ENCODE measurements at regions not wholly inside any gene's neighbourhood (a gene's known extent, or its start where the extent isn't known, plus 50 kb on each side); places are given as distances from the start of the nearest gene placed in this dataset.
"Not testable (repeated sequence)": the region's sequence is repeated elsewhere in the genome, so short reads cannot be mapped to it uniquely, and the experiment has no call there.

DNA sequence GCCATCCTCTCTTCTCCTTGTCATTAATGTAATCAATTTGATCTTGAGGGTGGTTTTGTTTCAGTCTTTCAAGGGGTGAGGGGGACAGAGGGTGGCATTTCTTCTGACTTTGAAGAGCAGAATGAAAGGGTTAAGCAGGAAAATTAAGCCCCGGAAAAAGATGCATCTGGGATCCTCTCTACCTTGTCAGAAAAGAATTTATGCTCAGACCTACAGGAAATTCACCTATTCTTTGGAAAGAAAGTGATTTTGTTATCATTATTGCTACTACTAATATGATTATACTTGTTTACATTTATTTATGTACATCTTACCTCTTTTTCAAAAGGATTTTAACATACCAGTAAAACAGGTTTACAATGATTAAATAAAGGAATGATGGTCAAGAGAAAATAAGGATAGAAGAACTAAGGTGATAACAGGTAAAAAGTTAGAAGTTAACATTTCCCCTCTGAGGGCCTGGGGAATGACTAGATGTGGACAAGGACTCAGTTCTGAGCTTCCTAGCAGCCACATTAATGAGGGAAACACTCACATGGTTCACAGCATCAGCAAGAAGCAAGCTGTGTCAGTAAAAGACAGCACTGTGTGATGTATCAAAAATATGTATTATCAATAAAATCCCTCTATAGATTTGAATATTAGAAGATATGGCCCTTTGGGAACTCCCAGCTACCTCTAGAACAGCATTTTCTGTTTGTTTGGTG lies 151.4 kb downstream of the MYCN start:
- no peaks in the 10 kb centered on the region for H3K27me3 Mint-ChIP-seq
- no peaks in the 10 kb centered on the region for H3K9me3 Mint-ChIP-seq
- intact Hi-C loops (cut with micrococcal nuclease), result no loop called here
- no peak overlapping the region for H3K4me3 Mint-ChIP-seq
- no peak overlapping the region for H3K27ac Mint-ChIP-seq
- H3K36me3 Mint-ChIP-seq (ENCODE audit: low read depth), result no peaks in the 10 kb centered on the region
- H3K4me1 Mint-ChIP-seq (ENCODE audit: low read depth), result no peaks in the 10 kb centered on the region

DNA sequence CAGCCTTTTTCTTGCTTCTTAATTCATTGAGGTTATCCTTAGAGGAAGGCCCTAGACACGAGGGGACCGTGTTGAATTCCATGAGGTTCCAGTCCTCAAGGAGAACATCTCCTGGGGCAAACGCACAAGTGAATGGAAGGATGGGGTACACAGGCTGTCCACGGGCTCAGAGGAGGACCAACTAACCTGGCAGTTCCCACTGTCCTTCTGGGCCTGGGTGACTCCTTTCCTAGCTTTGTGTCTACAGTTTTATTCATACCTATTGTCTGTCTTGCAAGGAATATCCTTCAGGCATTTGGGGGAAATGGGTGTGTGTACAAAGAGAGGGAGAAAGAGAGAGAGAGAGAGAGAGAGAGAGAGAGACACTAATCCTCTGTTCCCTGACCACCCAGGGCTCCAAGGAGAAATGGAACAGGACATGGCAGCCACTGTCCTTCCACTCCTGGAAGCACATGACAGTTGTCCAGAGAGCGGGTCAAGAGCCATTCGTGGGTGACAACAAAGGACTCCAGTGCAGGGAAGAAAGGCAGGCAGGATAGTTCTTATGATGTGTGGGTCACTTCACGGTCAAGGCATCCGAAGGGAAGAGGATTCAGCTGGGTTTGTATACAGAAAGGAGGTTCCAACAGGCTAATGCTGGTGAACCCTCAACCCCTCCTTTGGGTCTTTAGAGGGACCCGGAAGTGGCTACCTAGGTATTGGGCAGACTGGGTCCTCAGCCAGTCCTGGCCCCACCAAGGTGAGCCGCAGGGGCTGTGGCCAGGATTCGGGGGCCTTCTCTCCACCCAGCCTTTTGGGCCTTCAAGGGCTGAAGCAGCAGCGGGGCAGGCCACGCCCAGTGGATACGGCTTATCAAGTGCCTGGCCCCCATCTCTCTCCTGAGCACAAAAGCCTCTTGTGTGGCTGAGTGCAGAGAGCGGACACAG lies 150.6 kb downstream of the MYCN start:
- Mint-ChIP-seq H3K36me3 (ENCODE audit: low read depth) (no peaks in the 10 kb centered on the region), H3K9me3 (no peaks in the 10 kb centered on the region), H3K27ac (no peak overlapping the region), H3K4me3 (no peak overlapping the region), H3K4me1 (ENCODE audit: low read depth) (no peaks in the 10 kb centered on the region), H3K27me3 (no peaks in the 10 kb centered on the region)
- intact Hi-C loops (cut with micrococcal nuclease), result no loop called here

DNA sequence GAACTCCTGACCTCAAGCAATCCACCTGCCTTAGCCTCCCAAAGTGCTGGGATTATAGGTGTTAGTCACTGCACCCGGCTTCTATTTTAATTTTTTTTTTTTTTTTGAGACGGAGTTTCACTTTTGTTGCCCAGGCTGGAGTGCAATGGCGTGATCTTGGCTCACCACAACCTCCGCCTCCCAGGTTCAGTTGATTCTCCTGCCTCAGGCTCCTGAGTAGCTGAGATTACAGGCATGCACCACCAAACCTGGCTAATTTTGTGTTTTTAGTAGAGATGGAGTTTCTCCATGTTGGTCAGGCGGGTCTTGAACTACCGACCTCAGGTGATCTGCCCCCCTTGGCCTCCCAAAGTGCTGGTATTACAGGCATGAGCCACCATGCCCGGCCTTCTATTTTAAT lies 149.1 kb downstream of the MYCN start:
- H3K4me3 Mint-ChIP-seq; intact Hi-C loops (cut with micrococcal nuclease); H3K27me3 Mint-ChIP-seq; H3K36me3 Mint-ChIP-seq (ENCODE audit: low read depth); H3K4me1 Mint-ChIP-seq (ENCODE audit: low read depth); H3K27ac Mint-ChIP-seq; H3K9me3 Mint-ChIP-seq: not testable (repeated sequence)

DNA sequence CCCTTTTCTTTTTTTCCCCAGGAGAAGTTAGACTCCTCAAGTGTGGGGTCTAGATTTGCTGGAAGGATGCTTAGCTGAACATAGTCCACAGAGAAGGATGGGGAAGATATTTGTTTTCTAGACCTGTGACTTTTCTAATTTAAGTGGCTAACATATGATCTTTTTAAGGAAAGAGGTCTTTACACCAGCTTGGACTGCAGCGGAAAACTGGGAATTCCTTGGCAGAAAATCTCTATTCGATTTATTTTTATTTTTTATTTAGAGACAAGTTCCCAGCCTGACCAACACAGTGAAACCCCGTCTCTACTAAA lies 148.4 kb downstream of the MYCN start:
- Mint-ChIP-seq H3K27ac (no peak overlapping the region), H3K36me3 (ENCODE audit: low read depth) (no peaks in the 10 kb centered on the region), H3K9me3 (no peaks in the 10 kb centered on the region), H3K4me1 (ENCODE audit: low read depth) (no peaks in the 10 kb centered on the region), H3K27me3 (peaks cover 2% of the 10 kb centered on the region), H3K4me3 (no peak overlapping the region)
- intact Hi-C loops (cut with micrococcal nuclease), result no loop called here

DNA sequence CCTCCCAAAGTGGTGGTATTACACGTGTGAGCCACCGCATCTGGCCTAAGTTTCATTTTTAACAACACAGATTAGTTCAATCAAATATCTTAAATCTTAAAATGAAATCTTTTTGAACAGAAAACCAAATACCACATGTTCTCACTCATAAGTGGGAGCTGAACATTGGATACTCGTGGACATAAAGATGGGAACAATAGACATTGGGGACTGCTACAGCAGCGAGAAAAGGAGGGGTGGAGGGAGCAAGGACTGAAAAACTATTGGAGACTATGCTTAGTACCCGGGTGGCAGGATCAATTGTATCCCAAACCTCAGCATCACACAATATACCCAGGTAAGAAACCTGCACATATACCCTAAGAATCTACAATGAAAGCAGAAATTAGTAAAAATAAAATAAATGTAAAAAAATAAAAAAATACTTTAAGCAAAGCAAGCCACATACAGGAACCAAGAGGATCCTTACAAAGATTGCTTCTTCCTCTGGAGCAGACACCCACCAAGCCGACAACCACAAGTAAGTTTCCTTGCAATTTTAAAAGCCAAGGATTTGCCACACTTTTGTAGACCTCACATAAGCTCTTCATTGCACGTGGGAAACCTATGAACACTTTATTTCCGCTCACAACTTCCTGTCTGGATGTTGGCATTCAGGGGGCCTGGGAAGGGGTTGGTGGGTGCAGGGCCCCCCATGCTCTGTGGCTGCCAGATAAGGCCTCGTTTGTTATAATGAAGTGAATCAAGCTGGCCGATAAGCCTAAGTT lies 147.9 kb downstream of the MYCN start:
- no peak overlapping the region for H3K27ac Mint-ChIP-seq
- H3K4me1 Mint-ChIP-seq (ENCODE audit: low read depth), result no peaks in the 10 kb centered on the region
- H3K9me3 Mint-ChIP-seq, result no peaks in the 10 kb centered on the region
- no peak overlapping the region for H3K4me3 Mint-ChIP-seq
- H3K27me3 Mint-ChIP-seq, result peaks cover 2% of the 10 kb centered on the region
- intact Hi-C loops (cut with micrococcal nuclease), result no loop called here
- no peaks in the 10 kb centered on the region for H3K36me3 Mint-ChIP-seq (ENCODE audit: low read depth)

DNA sequence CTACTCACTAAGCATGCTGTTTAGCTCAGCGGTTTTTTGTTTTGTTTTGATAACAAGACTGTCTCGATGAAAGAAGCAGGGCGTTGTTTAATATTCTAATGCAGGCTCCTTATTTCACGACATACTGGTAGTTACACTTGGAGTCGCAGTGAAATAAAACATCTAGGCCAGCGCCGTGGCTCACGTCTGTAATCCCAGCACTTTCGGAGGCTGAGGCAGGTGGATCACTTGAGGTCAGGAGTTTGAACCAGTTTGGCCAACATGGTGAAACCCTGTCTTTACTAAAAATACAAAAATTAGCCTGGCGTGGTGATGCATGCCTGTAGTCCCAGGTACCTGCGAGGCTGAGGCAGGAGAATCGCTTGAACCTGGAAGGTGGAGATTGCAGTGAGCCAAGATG lies 145.8 kb downstream of the MYCN start:
- H3K4me3 Mint-ChIP-seq; intact Hi-C loops (cut with micrococcal nuclease); H3K27me3 Mint-ChIP-seq; H3K4me1 Mint-ChIP-seq (ENCODE audit: low read depth); H3K36me3 Mint-ChIP-seq (ENCODE audit: low read depth); H3K9me3 Mint-ChIP-seq; H3K27ac Mint-ChIP-seq: not testable (repeated sequence)

DNA sequence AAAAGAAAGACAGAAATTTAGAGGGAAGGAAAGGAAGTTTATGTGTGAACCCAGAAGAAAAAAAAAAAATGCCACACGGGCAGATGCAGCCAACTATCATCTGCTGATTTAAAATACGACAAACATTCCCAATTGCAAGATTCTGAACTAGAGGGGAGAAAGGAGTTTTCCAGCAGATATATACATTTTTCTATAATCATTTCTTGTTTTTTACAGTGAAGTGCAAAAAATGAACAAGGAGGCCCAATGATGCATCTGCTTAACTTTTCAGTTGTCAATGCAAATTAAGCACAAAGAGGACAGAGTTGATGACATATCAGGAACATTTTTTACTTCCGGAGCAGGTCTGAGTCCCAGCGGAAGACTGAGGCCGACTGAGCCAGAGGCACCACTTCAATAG lies 144.7 kb downstream of the MYCN start:
- Mint-ChIP-seq H3K27me3 (peaks cover 2% of the 10 kb centered on the region), H3K36me3 (ENCODE audit: low read depth) (no peaks in the 10 kb centered on the region), H3K27ac (no peak overlapping the region), H3K9me3 (no peaks in the 10 kb centered on the region), H3K4me3 (no peak overlapping the region), H3K4me1 (ENCODE audit: low read depth) (no peaks in the 10 kb centered on the region)
- intact Hi-C loops (cut with micrococcal nuclease), result no loop called here

DNA sequence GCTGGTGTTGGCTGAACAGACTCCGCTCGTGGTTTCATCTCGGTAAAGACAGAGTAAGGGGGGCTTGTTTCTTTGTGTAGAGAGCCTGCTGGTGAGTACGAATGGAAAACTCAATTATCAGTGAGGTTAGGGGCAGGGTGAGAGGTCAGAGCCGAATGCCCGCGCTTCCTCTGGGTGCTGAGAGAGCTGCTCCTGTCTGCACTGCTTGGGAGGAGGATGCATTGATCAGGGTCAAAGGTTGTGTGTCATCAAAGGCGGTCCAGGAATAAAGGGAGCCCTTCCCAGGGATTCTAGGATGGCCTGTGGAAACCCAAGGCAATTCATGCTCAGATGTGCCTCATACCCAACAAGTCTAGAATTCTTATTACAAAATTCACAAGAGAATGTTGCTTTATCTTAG lies 143.9 kb downstream of the MYCN start:
- intact Hi-C loops (cut with micrococcal nuclease), result no loop called here
- Mint-ChIP-seq H3K27me3 (peaks cover 2% of the 10 kb centered on the region), H3K4me1 (ENCODE audit: low read depth) (no peaks in the 10 kb centered on the region), H3K27ac (no peak overlapping the region), H3K9me3 (no peaks in the 10 kb centered on the region), H3K36me3 (ENCODE audit: low read depth) (no peaks in the 10 kb centered on the region), H3K4me3 (no peak overlapping the region)

DNA sequence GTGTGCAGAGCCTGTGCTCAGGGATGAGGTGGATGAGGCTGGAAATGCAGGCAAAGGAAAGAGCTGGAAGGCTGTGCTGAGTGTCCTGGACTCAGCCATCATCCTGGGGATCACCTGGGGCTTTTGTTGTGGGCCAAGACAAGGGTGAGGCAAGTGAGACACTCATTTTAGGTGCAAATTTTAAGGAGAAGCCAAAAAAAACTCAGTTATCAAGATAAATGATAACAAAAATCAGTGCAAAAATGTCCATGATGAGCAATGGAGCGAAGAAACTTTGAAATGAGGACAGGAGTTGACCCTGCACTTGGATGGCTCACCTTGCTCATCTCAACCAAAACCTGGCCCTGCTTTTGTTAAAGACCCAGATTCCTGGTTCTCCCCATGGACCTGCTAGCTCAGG lies 141.9 kb downstream of the MYCN start:
- H3K4me1 Mint-ChIP-seq (ENCODE audit: low read depth), result no peaks in the 10 kb centered on the region
- H3K27ac Mint-ChIP-seq, result no peak overlapping the region
- intact Hi-C loops (cut with micrococcal nuclease), result no loop called here
- H3K4me3 Mint-ChIP-seq, result no peak overlapping the region
- no peaks in the 10 kb centered on the region for H3K36me3 Mint-ChIP-seq (ENCODE audit: low read depth)
- H3K27me3 Mint-ChIP-seq, result peaks cover 2% of the 10 kb centered on the region
- H3K9me3 Mint-ChIP-seq, result no peaks in the 10 kb centered on the region

DNA sequence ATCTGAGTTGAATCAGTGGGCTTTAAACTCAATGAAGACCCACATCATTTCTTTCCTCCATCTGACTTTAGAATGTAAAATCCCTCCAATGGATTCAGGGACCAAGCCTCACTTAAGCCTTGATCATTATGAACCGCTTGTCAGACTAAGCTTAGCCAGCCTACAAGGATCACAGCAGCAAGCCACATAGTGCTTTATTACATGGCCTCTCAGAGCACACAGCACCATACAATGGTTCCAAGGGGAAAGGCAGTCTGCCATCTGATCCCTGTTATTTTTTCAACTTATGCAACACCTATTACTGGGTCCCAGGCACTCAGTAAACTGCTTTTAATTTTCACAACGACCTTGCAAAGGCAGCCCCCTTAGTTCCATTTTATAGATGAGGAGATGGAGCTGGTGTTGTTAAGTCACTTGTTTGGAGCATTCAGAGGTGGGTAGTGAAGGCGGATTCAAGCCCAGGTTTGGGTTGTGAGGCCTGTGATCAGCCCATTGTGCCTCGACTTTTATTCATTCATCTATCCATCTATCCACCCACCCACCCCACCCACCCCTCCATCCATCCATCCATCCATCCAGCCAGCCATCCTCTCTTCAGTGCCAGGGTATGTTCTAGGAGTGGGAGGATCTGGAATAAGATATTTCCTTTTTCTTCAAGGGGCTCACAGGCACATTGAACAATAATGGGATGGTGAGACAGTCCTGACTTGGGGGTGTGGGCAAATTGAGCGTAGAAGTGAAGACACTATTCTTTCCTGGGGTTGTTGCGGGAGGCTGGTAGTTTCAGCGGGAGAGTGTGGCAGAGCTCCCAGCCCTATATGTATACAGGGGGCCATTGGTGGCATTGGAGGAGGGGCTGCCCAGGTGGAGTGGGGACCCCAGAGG lies 141.2 kb downstream of the MYCN start:
- Mint-ChIP-seq H3K27me3 (peaks cover 2% of the 10 kb centered on the region), H3K4me1 (ENCODE audit: low read depth) (no peaks in the 10 kb centered on the region), H3K27ac (no peak overlapping the region), H3K9me3 (no peaks in the 10 kb centered on the region), H3K36me3 (ENCODE audit: low read depth) (no peaks in the 10 kb centered on the region), H3K4me3 (no peak overlapping the region)
- intact Hi-C loops (cut with micrococcal nuclease), result no loop called here

DNA sequence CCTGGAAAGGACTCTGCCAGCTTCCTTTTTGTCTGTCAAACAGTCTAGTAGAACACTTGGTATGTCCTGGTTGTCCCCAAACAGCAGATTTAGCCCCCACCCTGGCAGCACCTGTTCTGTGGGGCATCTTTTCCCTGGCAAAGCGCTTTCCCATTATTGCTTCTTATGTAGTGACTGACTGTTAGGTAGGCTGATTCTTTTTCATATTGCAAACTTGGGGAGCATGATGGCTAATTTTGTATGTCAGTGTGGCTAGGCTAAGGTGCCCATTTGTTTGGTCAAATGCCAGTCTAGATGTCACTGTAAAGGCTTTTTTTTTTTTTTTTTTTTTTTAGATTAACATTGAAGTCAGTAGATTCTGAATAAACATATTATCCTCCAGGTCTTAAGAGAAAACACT lies 140.2 kb downstream of the MYCN start:
- Mint-ChIP-seq H3K27me3 (peaks cover 2% of the 10 kb centered on the region), H3K4me1 (ENCODE audit: low read depth) (no peaks in the 10 kb centered on the region), H3K4me3 (no peak overlapping the region), H3K27ac (no peak overlapping the region), H3K36me3 (ENCODE audit: low read depth) (no peaks in the 10 kb centered on the region), H3K9me3 (no peaks in the 10 kb centered on the region)
- intact Hi-C loops (cut with micrococcal nuclease), result no loop called here

DNA sequence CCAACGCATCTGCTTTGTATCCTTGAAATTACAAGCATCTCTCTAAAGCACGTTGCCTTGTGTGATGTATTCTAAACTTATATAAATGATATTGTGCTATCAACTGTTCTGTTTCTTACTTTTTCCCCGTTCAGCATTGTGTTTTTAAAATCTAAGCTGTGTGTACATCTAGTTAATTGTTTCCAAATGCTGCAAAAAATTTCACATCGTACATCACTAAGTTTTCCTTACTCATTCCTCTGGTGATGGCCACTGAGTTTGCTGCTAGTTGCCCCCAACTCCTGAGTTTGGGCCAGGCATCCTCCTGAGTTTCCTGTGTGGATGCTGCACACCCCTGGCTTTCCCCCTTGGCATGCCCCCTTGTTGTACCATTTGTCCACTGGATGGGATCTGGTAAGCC lies 139.7 kb downstream of the MYCN start:
- no peaks in the 10 kb centered on the region for H3K9me3 Mint-ChIP-seq
- H3K4me1 Mint-ChIP-seq (ENCODE audit: low read depth), result no peaks in the 10 kb centered on the region
- H3K36me3 Mint-ChIP-seq (ENCODE audit: low read depth), result no peaks in the 10 kb centered on the region
- intact Hi-C loops (cut with micrococcal nuclease), result no loop called here
- H3K27ac Mint-ChIP-seq, result no peak overlapping the region
- peaks cover 2% of the 10 kb centered on the region for H3K27me3 Mint-ChIP-seq
- H3K4me3 Mint-ChIP-seq, result no peak overlapping the region

DNA sequence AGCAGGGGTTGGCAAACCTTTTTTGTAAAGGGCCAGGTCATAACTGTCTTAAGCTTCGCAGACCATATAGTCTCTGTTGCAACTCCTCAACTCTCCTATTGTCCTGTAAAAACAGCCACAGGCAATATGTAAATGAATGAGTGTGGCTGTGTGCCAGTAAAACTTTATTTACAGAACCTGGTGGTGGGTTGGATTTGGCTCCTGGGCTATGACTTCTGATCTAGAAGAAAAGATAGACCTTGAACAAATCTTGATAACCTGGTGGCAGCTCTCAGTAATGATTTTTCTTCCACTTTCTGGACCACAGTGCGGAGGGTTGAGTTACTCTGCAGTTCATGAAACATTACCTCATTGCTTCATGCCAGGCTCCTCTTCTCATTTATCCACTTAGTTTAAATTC lies 139.3 kb downstream of the MYCN start:
- intact Hi-C loops (cut with micrococcal nuclease), result no loop called here
- H3K4me1 Mint-ChIP-seq (ENCODE audit: low read depth), result no peaks in the 10 kb centered on the region
- no peaks in the 10 kb centered on the region for H3K9me3 Mint-ChIP-seq
- H3K27me3 Mint-ChIP-seq, result peaks cover 2% of the 10 kb centered on the region
- no peak overlapping the region for H3K4me3 Mint-ChIP-seq
- H3K27ac Mint-ChIP-seq, result no peak overlapping the region
- H3K36me3 Mint-ChIP-seq (ENCODE audit: low read depth), result no peaks in the 10 kb centered on the region
